Right lobe of liver (tissue), 4 donors: ENCODE measurements at regions not wholly inside any gene's neighbourhood (a gene's known extent, or its start where the extent isn't known, plus 50 kb on each side); places are given as distances from the start of the nearest gene placed in this dataset.

Source experiments
- CTCF ChIP-seq, 4 donors: fragments of 200-600 bp in 3 of 4; fragments of 450-650 bp in 1 of 4; IDR thresholded peaks; one replicate each; pipeline versions ENCODE4 v1.5.1 to v1.8.0; 2016 to 2022; ENCODE audit warnings: antibody characterized with exemption in 4 of 4, mild to moderate bottlenecking in 2 of 4
- POLR2A ChIP-seq: fragments of 450-650 bp; IDR thresholded peaks from one replicate; pipeline ENCODE4 v1.6.1; 2017; ENCODE audit warnings: antibody characterized with exemption, mild to moderate bottlenecking
- donor health status: DM: no; HTN: no; CAD: no.
- donor health status: DM: no; HTN: no; CAD: no.
- donor health status: DM: no; HTN: yes; CAD: no.

- TF ChIP-seq CTCF (IDR thresholded peaks at IDR 0.05) (no peak), POLR2A (no peak)
Observed at GRCh38 chr18:27491772-27492171, 306.7 kb upstream of the CHST9 start.
